Progenitor cell of endocrine pancreas (in vitro differentiated cells): ENCODE measurements at regions not wholly inside any gene's neighbourhood (a gene's known extent, or its start where the extent isn't known, plus 50 kb on each side); places are given as distances from the start of the nearest gene placed in this dataset.

Experiments used
- DNase-seq: peaks from one replicate; pipeline ENCODE4 v3.0.0; 2021; ENCODE audit warnings: low spot score; ENCODE audit not compliant: unreplicated experiment
- H3K27ac Mint-ChIP-seq: 2 replicates; pipeline ENCODE4 v1.8.0; 2021; ENCODE audit warnings: mild to moderate bottlenecking, moderate library complexity, mixed read lengths
- H3K27me3 Mint-ChIP-seq: 2 replicates; pipeline ENCODE4 v1.8.0; 2021; ENCODE audit warnings: mixed read lengths
- H3K36me3 Mint-ChIP-seq: 2 replicates; pipeline ENCODE4 v1.8.0; 2022; ENCODE audit warnings: mixed read lengths; ENCODE audit not compliant: insufficient read depth
- H3K4me1 Mint-ChIP-seq: 2 replicates; pipeline ENCODE4 v1.8.0; 2021; ENCODE audit warnings: low read depth, mixed read lengths
- H3K4me3 Mint-ChIP-seq: 2 replicates; pipeline ENCODE4 v1.8.0; 2021; ENCODE audit warnings: low read depth, mild to moderate bottlenecking, moderate library complexity, mixed read lengths
- H3K9me3 Mint-ChIP-seq: 2 replicates; pipeline ENCODE4 v1.8.0; 2021; ENCODE audit warnings: low read depth, mixed read lengths
- TF ChIP-seq, protein P1 (sequence below): fragments of 200-600 bp; sonication (generic); IDR thresholded peaks from one replicate; pipeline ENCODE4 v1.5.0; 2021; ENCODE audit warnings: antibody characterized with exemption, mild to moderate bottlenecking; ENCODE audit not compliant: unreplicated experiment

DNA sequence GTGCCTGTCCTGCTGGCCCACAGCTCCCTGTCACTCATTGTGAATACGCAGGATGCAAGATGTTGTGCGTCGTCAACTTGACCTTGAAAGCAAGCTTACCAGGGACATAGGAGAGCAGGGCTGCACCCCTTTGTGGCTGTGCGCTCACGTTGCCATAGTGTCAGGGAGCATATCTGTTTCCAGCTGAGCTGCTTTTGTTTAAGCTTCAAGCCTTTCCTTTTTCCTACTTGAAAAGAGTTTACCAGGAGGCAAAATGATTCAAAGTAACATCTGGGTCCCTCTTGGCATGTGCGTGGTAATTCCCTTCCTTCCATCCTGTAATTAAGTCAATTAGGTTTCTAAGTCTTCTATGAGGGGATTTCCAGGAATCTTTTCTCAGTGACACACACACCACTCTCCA, 537.1 kb downstream of the AJAP1 start:
- Mint-ChIP-seq H3K27me3 (no peaks in the 10 kb centered on the region), H3K4me3 (no peak overlapping the region), H3K4me1 (no peaks in the 10 kb centered on the region), H3K9me3 (no peaks in the 10 kb centered on the region), H3K27ac (no peak overlapping the region), H3K36me3 (no peaks in the 10 kb centered on the region)
- TF ChIP-seq, protein P1, sequence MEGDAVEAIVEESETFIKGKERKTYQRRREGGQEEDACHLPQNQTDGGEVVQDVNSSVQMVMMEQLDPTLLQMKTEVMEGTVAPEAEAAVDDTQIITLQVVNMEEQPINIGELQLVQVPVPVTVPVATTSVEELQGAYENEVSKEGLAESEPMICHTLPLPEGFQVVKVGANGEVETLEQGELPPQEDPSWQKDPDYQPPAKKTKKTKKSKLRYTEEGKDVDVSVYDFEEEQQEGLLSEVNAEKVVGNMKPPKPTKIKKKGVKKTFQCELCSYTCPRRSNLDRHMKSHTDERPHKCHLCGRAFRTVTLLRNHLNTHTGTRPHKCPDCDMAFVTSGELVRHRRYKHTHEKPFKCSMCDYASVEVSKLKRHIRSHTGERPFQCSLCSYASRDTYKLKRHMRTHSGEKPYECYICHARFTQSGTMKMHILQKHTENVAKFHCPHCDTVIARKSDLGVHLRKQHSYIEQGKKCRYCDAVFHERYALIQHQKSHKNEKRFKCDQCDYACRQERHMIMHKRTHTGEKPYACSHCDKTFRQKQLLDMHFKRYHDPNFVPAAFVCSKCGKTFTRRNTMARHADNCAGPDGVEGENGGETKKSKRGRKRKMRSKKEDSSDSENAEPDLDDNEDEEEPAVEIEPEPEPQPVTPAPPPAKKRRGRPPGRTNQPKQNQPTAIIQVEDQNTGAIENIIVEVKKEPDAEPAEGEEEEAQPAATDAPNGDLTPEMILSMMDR, result no peak
- DNase-seq, result no peak

DNA sequence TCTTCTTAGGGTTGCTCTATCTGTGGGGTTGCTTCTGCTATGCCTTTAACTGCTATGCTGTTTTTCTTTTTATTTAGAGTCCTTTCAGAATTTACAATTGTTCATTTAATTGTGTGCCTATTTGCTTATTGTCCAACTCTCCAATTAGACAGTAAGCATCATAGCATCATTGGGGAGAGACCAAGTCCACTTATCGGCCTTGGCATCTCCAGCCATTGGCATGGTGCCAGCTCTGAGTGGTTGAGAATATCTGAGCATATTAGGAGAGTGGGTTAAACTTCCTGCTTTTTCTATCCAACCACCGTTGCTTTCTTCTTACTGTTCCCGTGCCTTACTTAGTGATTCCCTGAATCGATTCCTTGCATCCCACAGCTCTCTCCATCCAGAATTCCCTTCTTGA, 535.0 kb downstream of the AJAP1 start:
- no peaks in the 10 kb centered on the region for H3K27me3 Mint-ChIP-seq
- TF ChIP-seq, protein P1, result no peak
- no peak overlapping the region for H3K4me3 Mint-ChIP-seq
- H3K27ac Mint-ChIP-seq, result no peak overlapping the region
- H3K9me3 Mint-ChIP-seq, result no peaks in the 10 kb centered on the region
- no peak for DNase-seq
- no peaks in the 10 kb centered on the region for H3K36me3 Mint-ChIP-seq
- H3K4me1 Mint-ChIP-seq, result no peaks in the 10 kb centered on the region

DNA sequence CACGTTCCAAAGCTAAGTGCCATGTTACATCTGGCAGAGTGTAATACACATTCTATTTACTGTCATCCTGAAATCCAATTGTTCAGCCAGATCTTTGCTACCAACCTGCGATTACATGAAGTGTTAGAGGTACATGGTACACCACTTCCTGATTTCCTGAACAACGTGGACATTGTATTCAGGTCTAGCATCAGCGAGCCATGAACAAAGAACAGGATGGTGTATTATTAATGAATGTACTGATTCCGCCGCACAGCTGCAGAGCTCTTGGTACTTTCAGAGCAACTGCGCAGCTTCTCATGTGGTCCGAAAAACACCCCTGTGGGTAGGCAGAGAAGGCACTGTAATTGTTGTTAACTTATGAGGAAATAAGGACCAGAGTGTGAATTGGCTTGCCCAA, 511.4 kb downstream of the AJAP1 start:
- H3K36me3 Mint-ChIP-seq, result no peaks in the 10 kb centered on the region
- peaks cover 10% of the 10 kb centered on the region for H3K27me3 Mint-ChIP-seq
- no peak overlapping the region for H3K27ac Mint-ChIP-seq
- DNase-seq, result no peak
- no peaks in the 10 kb centered on the region for H3K4me1 Mint-ChIP-seq
- no peaks in the 10 kb centered on the region for H3K9me3 Mint-ChIP-seq
- H3K4me3 Mint-ChIP-seq, result no peak overlapping the region
- TF ChIP-seq, protein P1, result no peak

DNA sequence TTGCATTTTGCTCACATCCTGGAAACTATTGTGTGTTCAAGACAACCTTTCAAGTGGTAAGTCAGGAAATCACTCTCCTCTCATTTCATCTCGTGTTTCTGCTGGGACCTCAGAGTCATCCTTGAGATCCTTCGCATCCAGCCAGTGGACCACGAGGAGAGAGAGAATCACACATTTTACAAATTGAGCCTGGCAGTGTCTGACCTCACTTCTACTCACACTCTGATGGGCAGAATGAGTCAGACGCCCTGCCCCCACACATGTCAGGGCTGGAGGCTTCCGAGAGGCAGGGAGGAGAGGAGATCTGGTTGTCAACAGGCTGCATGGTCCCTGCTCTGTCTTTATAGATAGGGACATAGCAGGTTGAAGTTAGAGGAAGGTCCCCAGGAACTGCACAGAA, 509.7 kb downstream of the AJAP1 start:
- no peaks in the 10 kb centered on the region for H3K9me3 Mint-ChIP-seq
- H3K27me3 Mint-ChIP-seq, result peaks cover 6% of the 10 kb centered on the region
- DNase-seq, result no peak
- no peak overlapping the region for H3K4me3 Mint-ChIP-seq
- peak overlapping the region; percentile 30 for H3K27ac Mint-ChIP-seq
- TF ChIP-seq, protein P1, result no peak
- H3K4me1 Mint-ChIP-seq, result no peaks in the 10 kb centered on the region
- no peaks in the 10 kb centered on the region for H3K36me3 Mint-ChIP-seq

DNA sequence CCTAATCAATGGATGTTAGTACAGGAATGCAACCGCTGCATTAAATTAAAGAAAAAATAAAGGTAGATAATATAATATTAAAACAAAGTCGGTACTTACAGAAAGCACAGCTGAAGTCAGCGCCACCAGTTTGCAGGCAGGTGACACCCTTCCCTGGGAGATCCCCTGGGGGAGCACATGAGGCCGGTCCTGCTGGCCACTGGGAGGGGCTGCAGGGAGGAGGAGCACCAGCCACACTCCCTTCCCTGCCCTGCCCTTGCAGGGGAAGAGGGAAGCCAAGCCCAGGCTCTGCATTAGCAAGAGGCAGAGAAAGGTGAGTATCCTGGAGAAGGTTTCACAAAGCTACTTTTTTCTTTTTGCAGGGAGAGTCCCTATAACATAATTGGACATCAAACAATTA, 507.0 kb downstream of the AJAP1 start:
- TF ChIP-seq, protein P1, result no peak
- H3K4me1 Mint-ChIP-seq, result no peaks in the 10 kb centered on the region
- H3K4me3 Mint-ChIP-seq, result no peak overlapping the region
- peaks cover 7% of the 10 kb centered on the region for H3K27me3 Mint-ChIP-seq
- no peak overlapping the region for H3K27ac Mint-ChIP-seq
- no peaks in the 10 kb centered on the region for H3K36me3 Mint-ChIP-seq
- no peaks in the 10 kb centered on the region for H3K9me3 Mint-ChIP-seq
- no peak for DNase-seq

DNA sequence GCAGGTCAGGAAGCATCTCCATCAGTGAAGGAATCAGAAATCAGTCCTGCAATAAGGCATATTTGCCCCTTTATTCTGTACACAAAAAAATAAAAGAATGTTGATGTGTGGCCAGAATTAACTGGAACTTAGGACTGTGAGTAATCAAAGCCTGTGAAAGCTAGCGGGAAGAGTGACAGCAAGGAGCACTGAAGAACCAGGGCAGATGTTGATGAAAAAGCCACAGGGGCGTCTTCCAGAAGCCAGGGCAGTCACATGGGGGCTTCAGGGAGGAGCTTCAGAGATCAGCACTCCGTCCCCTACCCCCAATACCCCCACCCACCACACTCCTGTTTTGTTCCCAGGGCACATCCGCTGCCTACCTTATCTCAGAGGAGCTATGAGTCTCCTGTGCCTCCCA, 502.8 kb downstream of the AJAP1 start:
- no peak overlapping the region for H3K4me3 Mint-ChIP-seq
- no peaks in the 10 kb centered on the region for H3K36me3 Mint-ChIP-seq
- peaks cover 6% of the 10 kb centered on the region for H3K27me3 Mint-ChIP-seq
- peaks cover 10% of the 10 kb centered on the region for H3K9me3 Mint-ChIP-seq
- H3K4me1 Mint-ChIP-seq, result no peaks in the 10 kb centered on the region
- DNase-seq, result no peak
- TF ChIP-seq, protein P1, result no peak
- H3K27ac Mint-ChIP-seq, result no peak overlapping the region
